ENCODE measurements at regions not wholly inside any gene's neighbourhood (a gene's known extent, or its start where the extent isn't known, plus 50 kb on each side); places are given as distances from the start of the nearest gene placed in this dataset.

DNA sequence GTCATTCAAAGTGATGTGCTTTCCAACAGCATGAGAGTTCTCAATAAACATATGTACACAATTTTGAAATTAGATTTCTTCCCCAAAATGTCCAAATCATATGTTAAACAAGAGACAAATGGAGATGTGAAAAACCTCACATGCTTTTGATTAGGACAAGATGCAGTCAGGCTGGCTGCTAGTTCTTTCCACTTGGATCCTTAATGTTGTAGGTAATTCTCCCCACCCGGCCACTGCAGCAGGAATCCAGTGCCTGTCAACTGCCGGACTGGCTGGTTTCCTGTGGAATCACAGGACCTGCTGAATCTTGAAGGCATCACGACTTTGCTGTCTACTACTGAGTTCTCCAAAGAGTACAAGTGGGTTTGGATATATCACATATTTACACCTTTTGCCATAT lies 138.6 kb upstream of the AKR1E2 start:
- no peak for DNase-seq

DNA sequence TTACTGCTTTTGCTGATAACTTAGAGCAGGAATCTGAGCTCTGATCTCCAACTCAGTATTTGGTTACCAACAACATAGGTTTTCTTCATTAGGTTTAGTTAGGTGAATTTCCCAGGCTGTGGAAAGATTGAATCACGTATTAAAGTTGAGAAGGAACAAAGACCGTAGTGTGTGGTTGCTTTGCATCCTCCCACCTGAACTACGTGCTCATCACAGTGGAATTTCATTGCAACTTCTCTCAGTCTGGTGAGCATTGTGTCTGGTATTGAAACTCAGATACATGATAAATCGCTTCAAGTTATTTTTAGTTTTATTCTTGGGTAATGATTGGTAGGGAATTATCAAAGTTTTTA lies 139.4 kb upstream of the AKR1E2 start:
- no peak for DNase-seq

DNA sequence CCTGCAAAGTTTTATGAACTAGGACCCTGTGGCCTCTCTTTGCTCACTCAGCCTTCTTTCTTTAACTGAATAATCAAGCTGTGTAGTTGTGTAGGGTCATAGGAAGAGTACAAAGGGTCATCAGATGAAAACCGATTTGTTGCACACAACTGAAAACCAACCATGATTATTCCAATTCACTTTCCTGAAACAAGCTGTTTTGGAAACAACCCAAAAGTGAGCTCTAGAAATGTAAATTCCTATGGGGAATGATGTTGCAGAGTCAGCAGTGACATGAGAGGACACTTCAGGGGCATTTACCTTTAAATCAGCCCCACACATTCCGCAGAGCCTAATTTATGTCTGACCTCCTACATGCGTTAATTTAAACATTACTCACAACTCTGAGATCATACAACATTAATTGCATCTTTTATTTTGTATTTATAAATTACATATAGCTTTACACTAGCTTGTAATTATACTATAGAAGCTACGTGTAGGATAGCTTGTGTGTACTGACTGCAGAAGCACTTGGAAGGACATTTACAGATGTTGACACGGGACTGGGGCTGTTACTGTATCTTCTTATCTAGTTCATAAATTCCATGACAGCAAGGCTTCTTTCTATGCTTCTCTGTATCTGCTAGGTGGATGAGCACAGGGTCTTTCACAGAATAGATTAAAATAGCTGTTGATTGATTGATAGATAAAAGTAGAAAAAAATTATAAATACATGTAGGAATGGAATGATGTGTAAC lies 139.9 kb upstream of the AKR1E2 start:
- no peak for DNase-seq

DNA sequence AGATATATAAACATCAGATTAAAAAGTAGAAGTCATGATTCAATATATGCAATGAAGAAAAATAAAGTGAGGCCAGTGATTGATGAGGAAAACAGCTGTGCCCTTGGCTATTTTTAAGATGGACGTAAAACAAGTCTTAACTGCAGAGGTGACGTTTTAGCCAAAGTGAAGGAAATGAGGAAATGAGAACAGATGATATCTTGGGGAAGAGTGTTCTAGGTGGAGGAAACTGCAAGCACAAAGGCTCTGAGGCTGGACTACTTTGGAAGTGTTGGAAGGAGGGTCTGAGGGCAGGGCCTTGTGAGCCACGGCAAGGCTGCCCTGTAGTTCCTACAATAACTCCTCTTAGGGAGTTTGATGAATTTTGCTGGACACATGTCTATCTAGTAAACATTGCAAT lies 140.5 kb upstream of the AKR1E2 start:
- DNase-seq, result no peak

DNA sequence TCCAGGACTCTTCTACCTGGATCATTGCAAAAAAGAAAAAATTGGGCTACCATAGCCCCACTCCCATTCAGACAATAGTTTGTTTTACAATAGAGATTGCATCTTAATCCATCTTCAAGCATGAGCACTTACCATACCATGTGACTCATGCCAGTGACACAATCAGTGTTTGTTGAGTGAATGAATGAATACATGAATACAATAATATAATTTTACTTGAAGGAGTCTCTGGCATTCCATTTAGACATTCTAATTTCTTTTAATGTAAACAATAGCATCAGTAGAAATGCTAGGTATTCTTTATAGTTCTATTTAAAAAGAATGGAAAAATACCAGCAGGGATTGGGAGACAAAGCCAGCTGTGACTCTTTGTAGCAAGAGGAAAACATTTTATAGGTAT lies 141.6 kb upstream of the AKR1E2 start:
- DNase-seq, result no peak

DNA sequence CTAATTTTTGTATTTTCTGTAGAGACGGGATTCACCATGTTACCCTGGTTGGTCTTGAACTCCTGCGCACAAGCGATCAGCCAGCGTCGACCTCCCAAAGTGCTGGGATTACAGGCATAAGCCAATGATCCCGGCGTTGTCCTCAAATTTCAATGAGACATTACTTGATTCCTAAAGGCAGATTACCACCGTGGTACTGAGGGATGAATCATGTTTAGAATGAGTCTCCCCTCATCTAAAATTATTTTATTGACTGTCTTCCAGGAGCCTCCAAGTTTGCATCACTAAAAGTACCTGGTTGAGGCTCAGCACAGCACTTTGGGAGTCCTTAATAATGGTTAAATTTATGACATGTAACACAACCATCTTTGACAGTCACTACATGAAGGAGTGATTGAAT lies 142.2 kb upstream of the AKR1E2 start:
- no peak for DNase-seq

DNA sequence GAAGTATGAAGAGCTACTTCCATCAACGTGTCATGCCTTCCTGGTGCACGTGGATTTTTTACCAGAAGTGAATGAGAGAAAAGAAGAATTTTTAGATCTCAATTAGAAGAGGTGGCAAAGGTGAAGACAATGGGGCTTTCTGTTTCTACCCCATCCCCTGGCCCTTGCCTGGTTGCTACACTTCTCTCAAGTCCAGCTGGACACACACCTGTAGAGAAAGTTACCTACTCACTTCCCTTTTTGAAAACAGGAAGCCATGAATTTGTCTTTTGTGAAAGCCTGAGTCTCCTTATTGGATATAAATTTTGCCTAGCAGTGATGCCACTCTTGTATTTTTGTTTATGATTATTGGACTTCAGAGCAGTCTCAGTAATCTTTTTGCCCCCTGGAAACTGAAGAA lies 142.9 kb upstream of the AKR1E2 start:
- DNase-seq, result no peak

DNA sequence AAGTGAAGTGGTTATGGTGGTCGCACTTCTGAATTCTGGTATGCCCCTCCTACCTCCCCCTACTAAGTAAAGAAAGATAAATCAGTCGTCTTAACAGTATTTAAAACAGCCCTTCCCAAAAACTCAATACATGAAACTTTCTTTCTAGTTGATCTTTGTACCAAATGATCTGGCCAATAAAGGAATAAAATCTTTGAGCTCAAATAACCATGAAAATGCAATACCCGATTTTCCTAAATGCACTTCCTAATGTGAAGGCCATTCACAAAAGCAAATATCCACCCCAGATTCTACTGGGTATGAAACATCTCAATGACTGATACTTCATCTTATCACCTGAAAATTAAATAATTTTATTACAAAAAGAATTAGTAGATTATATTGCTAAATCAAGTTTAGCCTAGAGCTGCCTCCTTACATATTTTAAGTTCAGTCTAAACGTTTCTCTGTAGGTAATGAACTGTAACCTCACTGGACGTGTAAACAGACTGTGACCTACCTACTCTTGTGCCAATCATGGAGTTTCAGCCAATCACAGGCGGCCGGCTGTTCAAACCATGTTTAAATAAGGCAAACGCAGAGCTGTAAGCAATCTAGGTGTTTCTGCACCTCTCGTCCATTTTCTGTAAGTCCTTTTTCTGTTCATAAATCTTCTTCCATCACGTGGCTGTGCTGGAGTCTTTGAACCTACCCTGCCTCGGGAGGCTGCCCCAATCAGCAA lies 146.9 kb upstream of the AKR1E2 start:
- DNase-seq, result no peak

DNA sequence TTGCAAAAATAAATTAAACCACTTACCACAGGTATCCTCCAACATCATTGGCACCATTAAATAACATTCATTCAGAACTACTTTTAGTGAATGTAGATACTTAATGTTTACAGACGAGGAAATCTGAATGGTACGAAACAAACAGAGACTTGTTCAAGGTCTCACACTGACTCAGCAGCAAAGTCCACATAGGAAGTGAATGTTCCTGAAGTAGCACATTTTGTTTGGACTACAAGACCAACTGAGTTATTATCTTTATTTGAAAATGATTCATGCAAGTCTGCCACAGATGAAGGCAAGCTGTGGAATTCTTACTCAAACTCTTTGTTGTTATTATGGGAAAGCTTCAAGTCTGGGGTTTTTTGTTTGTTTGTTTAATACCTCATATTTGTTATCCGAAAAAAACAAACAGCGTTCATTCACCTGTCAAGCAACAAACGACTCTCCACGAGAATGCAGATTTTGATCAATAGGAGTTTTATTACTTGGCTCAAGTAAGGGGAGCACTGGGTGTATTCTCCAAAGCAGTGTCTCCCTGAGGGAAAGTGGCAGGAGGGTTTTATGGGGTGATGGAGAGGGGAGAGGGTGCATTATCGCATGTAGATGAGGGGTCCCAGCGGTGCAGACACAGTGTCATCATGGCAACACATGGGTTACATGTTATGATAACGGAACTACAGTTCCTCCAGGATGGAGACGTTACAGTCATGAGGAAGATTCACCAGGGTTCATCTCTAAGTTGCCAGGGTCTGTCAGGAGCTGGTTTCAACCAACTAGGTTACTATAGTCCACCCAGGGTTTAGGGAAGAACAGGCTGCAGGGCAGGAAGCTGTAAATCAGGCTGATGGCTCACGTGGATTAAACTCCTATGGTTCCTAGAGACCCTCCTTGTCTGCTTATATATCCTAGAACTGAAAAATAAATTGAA lies 147.7 kb upstream of the AKR1E2 start:
- DNase-seq, result no peak

DNA sequence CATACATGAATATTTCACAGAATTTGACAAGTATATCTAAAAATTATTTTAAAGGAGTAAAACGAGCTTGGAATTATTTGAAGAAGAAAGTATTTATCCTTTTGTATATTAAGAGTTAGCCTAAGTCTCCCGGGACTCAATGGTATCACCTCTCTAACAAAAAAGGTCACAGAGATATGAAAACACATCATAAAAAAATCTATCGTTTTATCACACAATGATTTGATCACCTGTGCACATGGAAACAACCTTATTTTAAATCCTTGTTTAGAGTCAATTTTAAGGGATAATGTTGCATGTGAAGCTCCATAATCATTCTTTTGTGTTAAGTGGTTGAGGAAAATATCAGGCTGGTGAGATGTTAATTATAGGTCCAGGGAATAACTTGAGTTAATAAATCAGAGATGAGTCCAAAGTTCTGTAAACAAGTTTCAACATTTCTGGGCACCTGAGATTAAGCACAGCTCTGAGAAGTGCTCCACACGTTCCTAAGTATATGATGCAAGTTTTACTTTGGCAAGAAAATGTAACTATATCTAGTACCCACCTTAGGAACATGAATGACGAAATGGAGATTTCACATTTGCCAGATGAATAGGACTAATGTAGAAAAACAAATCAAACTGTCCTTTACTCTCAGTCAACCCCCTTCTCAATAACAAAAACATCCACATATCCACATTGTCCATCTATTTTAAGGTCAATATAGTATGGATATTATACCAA lies 148.5 kb upstream of the AKR1E2 start:
- no peak for DNase-seq

DNA sequence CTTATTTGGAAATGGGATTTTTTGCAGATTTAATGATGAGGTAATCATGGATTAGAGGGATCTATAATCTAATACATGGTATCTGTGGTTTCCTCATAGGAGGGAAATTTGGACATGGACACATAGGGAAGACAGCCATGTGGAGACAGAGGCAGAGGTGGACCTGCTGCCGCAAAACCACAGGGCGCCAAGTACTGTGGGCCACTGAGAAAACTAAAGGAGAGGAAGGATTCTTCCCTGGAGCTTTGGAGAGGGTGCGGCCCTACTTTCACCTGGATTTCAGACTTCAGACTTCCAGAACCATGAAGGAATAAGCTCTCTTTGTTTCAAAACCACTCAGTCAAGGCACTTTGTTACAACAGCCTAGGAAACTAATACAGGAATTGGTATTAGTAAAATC lies 149.4 kb upstream of the AKR1E2 start:
- no peak for DNase-seq

DNA sequence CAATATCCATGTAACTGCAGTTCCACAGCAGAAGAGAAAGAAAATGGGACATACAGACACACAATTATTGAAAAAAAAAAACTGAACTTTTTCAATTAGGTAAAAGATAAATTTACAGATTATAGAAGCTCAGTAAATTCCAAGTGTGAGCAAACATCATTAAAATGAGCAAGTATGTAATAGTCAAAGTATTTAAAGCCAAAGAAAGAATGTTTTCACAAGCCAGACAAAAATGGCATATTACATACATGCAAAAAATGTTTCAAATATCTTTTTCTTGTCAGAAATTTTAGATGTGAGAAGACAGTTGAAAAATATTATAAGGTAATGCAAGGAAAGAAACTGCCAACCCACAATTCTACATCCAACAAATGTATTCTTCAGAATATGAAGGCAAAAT lies 150.2 kb upstream of the AKR1E2 start:
- no peak for DNase-seq

DNA sequence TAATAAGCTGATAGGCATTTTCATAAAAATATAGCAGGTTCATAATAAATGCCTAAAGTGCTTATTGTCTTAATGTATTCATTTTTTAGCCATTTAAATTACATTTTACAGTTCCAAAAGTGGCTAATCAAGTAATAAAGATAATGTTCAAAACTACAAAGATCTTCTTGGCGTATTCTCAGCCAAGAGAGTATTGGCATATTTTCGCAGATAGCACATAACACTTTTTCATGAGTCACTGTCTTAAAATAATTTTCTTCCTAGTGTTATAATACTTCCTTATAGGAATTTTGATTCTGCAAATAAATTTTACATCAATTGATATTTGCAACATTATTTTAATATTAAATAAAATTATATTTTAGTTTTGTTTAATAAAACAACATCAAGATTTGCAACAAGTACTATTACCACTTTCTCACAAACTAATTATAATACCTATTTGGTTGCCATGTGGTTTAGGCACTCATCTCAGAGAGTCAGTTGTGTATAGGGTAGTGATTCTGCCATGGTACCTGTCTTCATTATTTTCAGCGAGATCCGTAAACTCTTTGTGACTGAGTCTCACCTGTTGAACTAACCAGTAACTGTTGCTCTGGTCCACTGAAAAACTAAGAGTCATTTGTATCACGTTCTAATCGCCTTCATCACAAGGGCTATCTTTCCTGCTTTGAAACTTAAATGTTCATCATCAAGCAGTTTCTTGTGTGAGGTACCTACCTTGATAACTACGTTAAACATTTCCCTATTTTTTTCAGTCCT lies 152.5 kb upstream of the AKR1E2 start:
- DNase-seq, result no peak

DNA sequence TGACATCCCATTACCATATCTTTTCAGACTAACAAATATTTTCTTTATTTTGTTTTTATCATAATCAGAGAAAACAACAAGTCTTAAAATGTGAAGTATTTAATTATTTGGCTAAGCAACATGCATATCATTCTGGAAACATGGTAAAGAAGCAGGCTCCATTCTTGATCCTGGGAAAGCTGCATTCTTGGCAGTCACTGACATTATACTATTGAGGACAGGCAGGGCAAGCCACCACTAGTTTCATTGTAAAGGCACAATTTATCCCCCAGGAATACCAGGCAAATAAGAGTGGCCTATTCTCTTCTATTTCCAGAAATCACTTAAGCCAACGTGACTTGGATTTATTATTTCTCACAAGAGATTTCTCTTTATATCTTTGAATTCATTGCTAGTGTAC lies 153.8 kb upstream of the AKR1E2 start:
- no peak for DNase-seq

DNA sequence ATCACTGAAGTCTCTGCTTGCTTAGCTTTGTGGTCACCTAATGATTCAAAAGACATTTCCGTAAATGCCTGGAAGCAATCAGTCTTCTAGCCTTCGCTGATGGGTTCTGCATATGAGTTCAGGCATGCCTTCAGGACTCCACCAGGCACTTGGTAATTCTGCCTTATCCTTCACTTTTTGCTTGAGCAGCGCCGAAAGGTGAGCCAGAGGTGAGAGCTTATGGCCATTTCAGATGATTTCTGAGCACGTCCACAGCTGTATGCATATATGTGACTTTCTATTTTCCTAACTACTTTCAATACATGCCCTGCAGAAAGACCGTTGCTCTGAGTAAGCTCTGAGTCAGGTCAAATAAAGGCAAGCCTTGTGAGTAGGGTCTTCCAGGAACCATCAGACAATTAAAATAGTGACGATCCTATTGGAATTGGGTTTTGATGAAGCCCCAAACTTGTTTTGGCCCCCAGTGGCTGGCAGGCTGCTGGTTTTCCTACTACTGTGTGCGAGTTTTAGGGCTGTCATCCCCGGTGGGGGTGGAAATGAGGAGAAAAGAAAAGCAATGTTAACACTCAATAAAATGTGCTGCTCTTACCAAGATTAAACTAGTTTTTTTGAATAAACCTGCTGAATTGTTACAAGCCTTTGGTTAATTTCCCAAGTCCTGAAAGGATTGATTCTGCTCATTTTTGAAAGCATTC lies 154.4 kb upstream of the AKR1E2 start:
- no peak for DNase-seq

DNA sequence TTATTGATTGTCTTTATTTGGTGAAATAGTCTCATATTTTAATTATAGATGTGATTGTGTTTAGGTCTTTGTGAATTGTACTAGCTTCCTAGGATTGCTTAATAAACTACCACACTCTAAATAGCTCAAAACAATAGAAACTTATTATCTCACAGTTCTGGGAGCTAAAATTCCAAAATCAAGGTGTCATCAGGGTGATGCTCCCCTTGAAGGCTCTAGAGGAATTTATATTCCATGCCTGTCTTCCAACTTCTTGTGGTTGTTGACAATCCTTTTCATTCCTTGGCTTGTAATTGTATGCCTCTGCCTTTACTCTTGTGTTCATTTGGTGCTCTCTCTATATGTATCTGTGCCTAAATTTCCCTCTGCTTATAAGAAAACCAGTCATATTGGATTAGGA lies 155.3 kb upstream of the AKR1E2 start:
- DNase-seq, result no peak

DNA sequence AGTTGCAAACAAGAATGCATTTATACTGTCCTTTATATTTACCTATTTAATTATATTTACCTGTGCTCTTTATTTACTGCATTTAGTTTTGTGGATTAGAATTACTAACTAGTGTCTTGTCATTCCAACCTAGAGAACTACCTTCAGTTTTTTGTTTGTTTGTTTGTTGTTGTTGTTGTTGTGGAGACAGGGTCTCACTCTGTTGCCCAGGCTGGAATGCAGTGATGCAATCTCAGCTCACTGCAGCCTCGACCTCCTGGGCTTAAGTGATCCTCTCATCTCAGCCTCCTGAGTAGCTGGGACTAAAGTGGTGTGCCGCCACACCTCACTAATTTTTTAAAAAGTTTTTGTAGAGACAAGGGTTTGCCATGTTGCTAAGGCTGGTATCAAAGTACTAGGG lies 156.4 kb upstream of the AKR1E2 start:
- DNase-seq, result no peak

DNA sequence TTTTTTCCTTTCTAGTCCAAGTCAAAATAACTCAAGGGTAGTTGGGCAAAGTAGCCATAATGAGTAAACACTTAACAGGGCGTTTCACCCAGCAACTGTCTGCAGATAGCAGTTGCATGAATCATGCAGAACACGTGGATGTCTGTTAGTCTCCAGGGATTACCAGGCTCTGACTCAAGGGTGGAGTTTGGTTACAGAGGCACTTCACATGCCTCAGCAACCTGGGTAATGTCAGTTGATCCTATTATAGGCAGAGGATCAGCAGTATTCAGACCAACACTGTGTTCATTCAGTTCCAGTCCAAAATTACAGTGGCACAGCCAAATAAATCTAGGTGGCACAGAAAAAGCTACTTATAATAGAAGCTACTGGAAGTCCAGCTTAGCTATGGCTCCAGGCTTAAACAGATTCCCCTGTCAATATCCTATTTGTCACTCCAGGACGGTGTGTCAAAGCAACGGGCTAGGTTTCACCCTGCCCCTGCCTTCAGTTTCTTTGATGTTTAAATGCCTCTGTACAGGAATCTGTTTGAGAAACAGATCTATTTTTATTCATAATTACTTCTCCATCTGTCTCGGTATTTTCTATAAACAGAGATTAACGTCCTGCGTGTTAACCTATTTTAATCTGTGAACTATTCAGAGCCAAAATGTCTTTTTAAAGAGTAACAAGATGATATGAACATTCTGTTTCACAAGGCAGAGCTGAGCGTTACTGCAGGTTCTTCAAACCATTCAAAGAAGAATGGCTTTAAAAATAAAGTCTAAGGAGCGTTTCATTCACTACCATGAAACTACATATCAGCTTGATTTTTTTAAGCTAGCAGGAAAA lies 162.6 kb upstream of the AKR1E2 start:
- no peak for DNase-seq

DNA sequence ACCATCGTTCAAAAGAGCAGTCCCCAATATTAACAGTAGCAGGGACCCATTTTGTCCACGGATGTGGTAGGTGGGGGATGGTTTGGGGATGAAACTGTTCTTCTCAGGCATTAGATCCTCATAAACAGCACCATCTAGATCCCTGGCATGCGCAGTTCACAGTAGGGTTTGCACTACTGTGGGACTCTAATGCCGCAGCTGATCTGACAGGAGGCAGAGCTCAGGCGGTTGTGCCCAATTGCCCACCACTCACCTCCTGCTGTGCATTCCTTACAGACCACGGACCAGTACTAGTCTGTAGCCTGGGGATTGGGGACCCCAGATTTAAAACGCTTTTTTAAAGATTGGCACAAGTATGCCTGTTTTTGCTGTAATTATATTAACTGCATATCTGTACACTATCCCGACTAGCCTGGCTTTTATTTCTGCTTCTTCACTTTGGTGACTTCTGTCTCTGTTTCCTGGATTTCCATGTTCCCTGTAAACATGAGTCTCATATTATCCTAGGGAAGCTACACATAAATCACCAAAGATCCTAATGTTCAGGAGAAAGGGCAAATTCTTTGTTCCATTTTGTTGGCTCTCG lies 163.3 kb upstream of the AKR1E2 start:
- DNase-seq, result no peak

DNA sequence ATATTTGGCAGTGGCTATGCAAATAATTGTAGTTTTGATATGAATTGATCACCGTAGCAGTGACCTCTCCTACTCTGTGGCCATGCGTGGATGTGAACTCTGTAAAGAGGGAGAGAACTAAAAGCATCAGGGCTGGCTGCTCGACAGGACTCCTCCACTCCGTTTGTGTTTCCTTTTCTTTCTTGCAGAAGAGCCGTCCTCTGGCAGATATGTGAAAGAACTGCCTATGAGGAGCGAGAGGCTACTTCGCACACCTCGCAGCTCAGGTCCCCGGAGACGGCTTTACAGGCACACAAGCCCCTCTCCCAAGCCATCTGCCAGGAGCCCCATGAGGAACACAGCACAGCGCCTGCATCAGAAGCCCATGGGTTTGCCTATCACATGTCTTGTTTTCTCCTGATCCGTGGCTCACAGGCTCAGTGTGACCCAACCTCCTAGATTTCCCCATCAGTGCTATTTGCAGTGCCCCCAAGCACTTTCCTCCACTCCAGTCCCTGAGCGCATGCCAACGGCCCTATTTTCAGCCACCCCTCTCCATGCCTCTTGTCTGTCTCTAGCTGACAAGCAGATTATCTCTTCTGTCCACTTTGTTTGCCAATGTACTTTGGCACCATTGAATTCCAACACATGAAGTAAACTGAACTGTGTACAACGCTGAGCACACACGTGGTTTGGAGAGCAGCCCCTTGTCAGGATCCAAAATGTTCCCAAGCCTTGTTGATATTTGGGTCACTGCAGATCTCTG lies 164.3 kb upstream of the AKR1E2 start:
- DNase-seq, result no peak
